SK-N-SH (cell line): ENCODE measurements at regions not wholly inside any gene's neighbourhood (a gene's known extent, or its start where the extent isn't known, plus 50 kb on each side); places are given as distances from the start of the nearest gene placed in this dataset.

Source experiments
- CTCF ChIP-seq: fragments of 200-600 bp; sonication (generic); IDR thresholded peaks from 2 replicates; pipeline ENCODE4 v1.6.1; 2017; ENCODE audit warnings: antibody characterized with exemption, mild to moderate bottlenecking, moderate library complexity
- JUND ChIP-seq: IDR thresholded peaks from 2 replicates; pipeline ENCODE4 v1.4.0; 2012
- POLR2AphosphoS5 ChIP-seq: IDR thresholded peaks from 2 replicates; pipeline ENCODE4 v1.6.1; 2012; ENCODE audit warnings: low read depth, low read length
- USF2 ChIP-seq: fragments of 150-350 bp; IDR thresholded peaks from 2 replicates; pipeline ENCODE4 v1.6.1; 2017; ENCODE audit warnings: antibody characterized with exemption, low read length, low read depth, borderline replicate concordance
- ZBTB33 ChIP-seq: IDR thresholded peaks from 2 replicates; pipeline ENCODE4 v1.4.0; 2012; ENCODE audit warnings: low read depth, borderline replicate concordance

GRCh38 chr6:163804991-163805390, 390.5 kb downstream of the QKI start:
- TF ChIP-seq USF2 = no peak
- no peak for TF ChIP-seq CTCF
- TF ChIP-seq POLR2AphosphoS5 = no peak
- TF ChIP-seq ZBTB33 = no peak
- TF ChIP-seq JUND = no peak
